MM.1S (cell line): ENCODE measurements at regions not wholly inside any gene's neighbourhood (a gene's known extent, or its start where the extent isn't known, plus 50 kb on each side); places are given as distances from the start of the nearest gene placed in this dataset.

Source experiments
- DNase-seq: peaks from one replicate; pipeline ENCODE4 v3.0.0-alpha.2; 2015
- H2AFZ ChIP-seq: fragments of 300-600 bp; sonication (generic); 2 replicates; pipeline ENCODE4 v1.6.0; 2016; ENCODE audit warnings: antibody characterized with exemption, low read length
- H3F3A ChIP-seq: fragments of 300-600 bp; sonication (generic); 2 replicates; pipeline ENCODE4 v1.6.1; 2016; ENCODE audit warnings: mild to moderate bottlenecking, antibody characterized with exemption, low read length, moderate library complexity, mixed read lengths; ENCODE audit not compliant: insufficient read depth
- H3K27ac ChIP-seq: fragments of 300-600 bp; sonication (generic); 2 replicates; pipeline ENCODE4 v1.5.1; 2016; ENCODE audit warnings: mild to moderate bottlenecking, low read length
- H3K27me3 ChIP-seq: fragments of 300-600 bp; sonication (generic); replicated peaks from 2 replicates; pipeline ENCODE4 v1.6.0; 2016; ENCODE audit warnings: low read length; ENCODE audit not compliant: insufficient read depth
- H3K36me3 ChIP-seq: fragments of 300-600 bp; sonication (generic); replicated peaks from 2 replicates; pipeline ENCODE4 v1.6.1; 2016; ENCODE audit warnings: mild to moderate bottlenecking, low read length, mixed read lengths; ENCODE audit not compliant: insufficient read depth
- H3K4me1 ChIP-seq: fragments of 300-600 bp; sonication (generic); 2 replicates; pipeline ENCODE4 v1.6.1; 2016; ENCODE audit warnings: low read length, mixed read lengths
- H3K4me2 ChIP-seq: fragments of 300-600 bp; sonication (generic); 2 replicates; pipeline ENCODE4 v1.6.0; 2016; ENCODE audit warnings: low read depth, low read length
- H3K4me3 ChIP-seq: fragments of 300-600 bp; sonication (generic); 2 replicates; pipeline ENCODE4 v1.5.1; 2016; ENCODE audit warnings: low read length, mixed read lengths
- H3K79me2 ChIP-seq: fragments of 300-600 bp; sonication (generic); 2 replicates; pipeline ENCODE4 v1.6.1; 2016; ENCODE audit warnings: mixed run types, low read length, mixed read lengths
- H3K9ac ChIP-seq: fragments of 300-600 bp; sonication (generic); 2 replicates; pipeline ENCODE4 v1.6.1; 2016; ENCODE audit warnings: low read length, mixed read lengths
- H3K9me2 ChIP-seq: fragments of 300-600 bp; sonication (generic); replicated peaks from 2 replicates; pipeline ENCODE4 v1.6.1; 2016; ENCODE audit warnings: mild to moderate bottlenecking, low read length, mixed read lengths; ENCODE audit not compliant: insufficient read depth
- H3K9me3 ChIP-seq: fragments of 300-600 bp; sonication (generic); replicated peaks from 2 replicates; pipeline ENCODE4 v1.6.1; 2016; ENCODE audit warnings: mild to moderate bottlenecking, low read length, mixed read lengths; ENCODE audit not compliant: insufficient read depth
- H4K20me1 ChIP-seq: fragments of 300-600 bp; sonication (generic); 2 replicates; pipeline ENCODE4 v1.6.1; 2016; ENCODE audit warnings: mild to moderate bottlenecking, low read length, moderate library complexity, mixed read lengths; ENCODE audit not compliant: insufficient read depth
- EZH2 ChIP-seq: fragments of 300-600 bp; sonication (generic); optimal IDR thresholded peaks from 2 replicates; pipeline ENCODE3; 2017; ENCODE audit warnings: low read depth, mild to moderate bottlenecking, antibody characterized with exemption, low read length, mixed read lengths
- EZH2phosphoT487 ChIP-seq: fragments of 300-600 bp; sonication (generic); IDR thresholded peaks from 2 replicates; pipeline ENCODE4 v1.6.1; 2018; ENCODE audit warnings: antibody characterized with exemption, low read length
- TF ChIP-seq, protein P1 (sequence below): fragments of 300-600 bp; sonication (generic); IDR thresholded peaks from 2 replicates; pipeline ENCODE4 v1.5.1; 2016; ENCODE audit warnings: antibody characterized with exemption, low read length, mixed read lengths

DNA sequence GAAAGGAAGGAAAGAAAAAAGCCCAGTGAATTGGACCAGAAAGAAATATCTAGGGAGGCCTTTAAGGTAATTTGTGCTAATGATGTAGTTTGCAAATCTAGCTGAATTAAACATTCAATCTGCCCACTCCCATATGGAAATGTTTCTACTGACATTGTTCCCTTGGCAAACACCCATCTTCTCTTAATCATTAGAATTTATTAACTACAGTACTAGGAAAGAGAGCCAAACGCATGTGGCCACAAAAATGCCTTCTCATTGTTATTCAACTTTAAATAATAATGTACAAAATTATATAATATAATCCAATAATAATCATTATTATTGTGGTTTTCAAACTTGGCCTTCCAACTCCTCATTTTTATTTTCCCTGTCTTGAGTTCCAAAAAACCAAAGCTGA lies 234.7 kb downstream of the NHLRC3 start:
- H3K27ac ChIP-seq: no peak overlapping the region

DNA sequence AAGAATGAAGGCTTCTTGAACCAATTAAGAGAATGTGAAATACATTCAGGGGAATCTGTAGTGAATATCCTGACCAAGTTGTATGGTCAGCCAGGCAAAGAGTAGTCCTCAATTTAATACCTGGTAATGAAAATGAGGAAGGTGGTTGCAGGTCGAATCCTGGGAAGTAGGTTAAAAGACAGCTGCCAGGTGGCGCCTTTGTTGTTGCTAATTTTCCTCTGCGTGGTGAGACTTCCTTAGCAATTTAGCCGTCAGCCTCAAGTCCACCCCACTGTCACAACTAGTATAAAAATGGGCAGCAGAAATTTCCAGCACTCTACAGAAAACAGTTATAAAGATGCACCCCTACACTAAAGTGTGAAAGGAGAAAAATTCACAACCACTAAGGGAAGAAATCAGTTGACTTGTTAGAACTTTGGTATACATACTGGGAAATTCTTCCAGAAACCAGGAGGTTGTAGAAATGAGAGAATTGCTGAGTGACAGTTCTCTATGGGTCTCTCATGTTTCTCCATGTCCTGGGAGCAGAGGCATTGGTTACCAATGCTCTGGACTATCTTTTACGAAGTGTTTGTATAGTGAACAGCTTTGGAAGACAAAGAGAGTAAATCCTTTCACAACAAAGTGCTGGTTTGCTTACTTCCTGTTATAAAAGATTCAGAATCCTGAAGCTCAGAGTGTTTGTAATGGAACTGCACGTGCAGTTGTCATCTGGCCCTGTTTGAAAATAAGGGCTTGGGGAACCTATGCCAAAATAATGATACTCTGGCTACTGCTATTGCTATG lies 235.9 kb downstream of the NHLRC3 start:
- H3K36me3 ChIP-seq: no peaks in the 10 kb centered on the region
- DNase-seq: no peak
- H3F3A ChIP-seq: no peaks in the 10 kb centered on the region
- H3K9me2 ChIP-seq: no peaks in the 10 kb centered on the region
- TF ChIP-seq, protein P1, sequence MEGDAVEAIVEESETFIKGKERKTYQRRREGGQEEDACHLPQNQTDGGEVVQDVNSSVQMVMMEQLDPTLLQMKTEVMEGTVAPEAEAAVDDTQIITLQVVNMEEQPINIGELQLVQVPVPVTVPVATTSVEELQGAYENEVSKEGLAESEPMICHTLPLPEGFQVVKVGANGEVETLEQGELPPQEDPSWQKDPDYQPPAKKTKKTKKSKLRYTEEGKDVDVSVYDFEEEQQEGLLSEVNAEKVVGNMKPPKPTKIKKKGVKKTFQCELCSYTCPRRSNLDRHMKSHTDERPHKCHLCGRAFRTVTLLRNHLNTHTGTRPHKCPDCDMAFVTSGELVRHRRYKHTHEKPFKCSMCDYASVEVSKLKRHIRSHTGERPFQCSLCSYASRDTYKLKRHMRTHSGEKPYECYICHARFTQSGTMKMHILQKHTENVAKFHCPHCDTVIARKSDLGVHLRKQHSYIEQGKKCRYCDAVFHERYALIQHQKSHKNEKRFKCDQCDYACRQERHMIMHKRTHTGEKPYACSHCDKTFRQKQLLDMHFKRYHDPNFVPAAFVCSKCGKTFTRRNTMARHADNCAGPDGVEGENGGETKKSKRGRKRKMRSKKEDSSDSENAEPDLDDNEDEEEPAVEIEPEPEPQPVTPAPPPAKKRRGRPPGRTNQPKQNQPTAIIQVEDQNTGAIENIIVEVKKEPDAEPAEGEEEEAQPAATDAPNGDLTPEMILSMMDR: no peak
- TF ChIP-seq EZH2: no peak
- no peak for TF ChIP-seq EZH2phosphoT487
- no peaks in the 10 kb centered on the region for H4K20me1 ChIP-seq
- no peak overlapping the region for H3K9ac ChIP-seq
- no peak overlapping the region for H3K4me3 ChIP-seq
- no peaks in the 10 kb centered on the region for H3K27me3 ChIP-seq
- no peak overlapping the region for H2AFZ ChIP-seq
- no peak overlapping the region for H3K4me2 ChIP-seq
- no peaks in the 10 kb centered on the region for H3K4me1 ChIP-seq
- H3K9me3 ChIP-seq: no peaks in the 10 kb centered on the region
- no peak overlapping the region for H3K27ac ChIP-seq
- H3K79me2 ChIP-seq: no peaks in the 10 kb centered on the region

More for the DNA sequence above, 234.7 kb downstream of the NHLRC3 start:
- no peak for DNase-seq
- no peak overlapping the region for H3K4me3 ChIP-seq
- no peaks in the 10 kb centered on the region for H3K27me3 ChIP-seq
- no peaks in the 10 kb centered on the region for H3K36me3 ChIP-seq
- TF ChIP-seq, protein P1: no peak
- TF ChIP-seq EZH2 (no peak), EZH2phosphoT487 (no peak)
- no peak overlapping the region for H2AFZ ChIP-seq
- H4K20me1 ChIP-seq: no peaks in the 10 kb centered on the region
- H3K79me2 ChIP-seq: no peaks in the 10 kb centered on the region
- no peak overlapping the region for H3K4me2 ChIP-seq
- peaks cover 7% of the 10 kb centered on the region for H3K4me1 ChIP-seq
- H3K9ac ChIP-seq: no peak overlapping the region
- no peaks in the 10 kb centered on the region for H3F3A ChIP-seq
- no peaks in the 10 kb centered on the region for H3K9me2 ChIP-seq
- H3K9me3 ChIP-seq: no peaks in the 10 kb centered on the region

DNA sequence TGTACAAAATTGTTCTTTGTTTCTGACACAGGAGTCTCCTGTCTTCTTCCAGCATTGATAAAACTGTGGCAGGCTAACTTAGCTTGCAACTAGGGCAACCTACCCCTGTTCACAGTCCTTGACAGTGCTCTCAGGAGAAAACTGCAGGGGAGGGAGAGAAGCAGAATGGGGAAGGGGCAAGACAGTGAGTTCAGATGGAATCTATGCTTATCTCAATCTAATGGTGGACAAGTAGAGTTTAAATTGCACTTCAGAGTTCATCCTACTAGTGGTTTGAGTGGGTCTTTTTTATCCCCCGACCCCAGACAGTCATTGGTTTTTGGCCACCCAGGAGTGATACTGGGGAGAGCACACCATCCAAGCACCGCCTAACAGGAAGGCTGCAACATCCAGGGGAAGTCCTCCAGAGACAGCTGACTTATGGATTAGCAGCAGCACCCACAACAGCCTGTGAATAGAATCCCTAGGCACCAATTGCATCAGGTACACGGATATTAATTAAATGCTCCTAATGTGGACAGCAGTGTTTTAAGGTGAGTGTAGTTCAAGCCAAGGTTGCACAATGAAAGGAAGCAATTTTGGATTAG lies 236.6 kb downstream of the NHLRC3 start:
- Histone ChIP-seq H2AFZ (no peak overlapping the region), H3K4me2 (no peak overlapping the region), H3K27me3 (no peaks in the 10 kb centered on the region), H3K27ac (no peak overlapping the region), H3K9me3 (no peaks in the 10 kb centered on the region), H3K9me2 (no peaks in the 10 kb centered on the region), H3K9ac (no peak overlapping the region), H4K20me1 (no peaks in the 10 kb centered on the region), H3F3A (no peaks in the 10 kb centered on the region), H3K4me3 (no peak overlapping the region), H3K79me2 (no peaks in the 10 kb centered on the region), H3K36me3 (no peaks in the 10 kb centered on the region), H3K4me1 (no peaks in the 10 kb centered on the region)
- no peak for TF ChIP-seq EZH2phosphoT487
- TF ChIP-seq EZH2: no peak
- TF ChIP-seq, protein P1: no peak
- no peak for DNase-seq
